CD4-positive, alpha-beta T cell treated with Interleukin-6 for 4 hours (primary cell): ENCODE measurements at regions not wholly inside any gene's neighbourhood (a gene's known extent, or its start where the extent isn't known, plus 50 kb on each side); places are given as distances from the start of the nearest gene placed in this dataset.
"Not testable (repeated sequence)": the region's sequence is repeated elsewhere in the genome, so short reads cannot be mapped to it uniquely, and the experiment has no call there.

Experiments
- DNase-seq: peaks from one replicate; pipeline ENCODE4 v3.0.0-alpha.2; 2020; ENCODE audit warnings: mixed read lengths

DNA sequence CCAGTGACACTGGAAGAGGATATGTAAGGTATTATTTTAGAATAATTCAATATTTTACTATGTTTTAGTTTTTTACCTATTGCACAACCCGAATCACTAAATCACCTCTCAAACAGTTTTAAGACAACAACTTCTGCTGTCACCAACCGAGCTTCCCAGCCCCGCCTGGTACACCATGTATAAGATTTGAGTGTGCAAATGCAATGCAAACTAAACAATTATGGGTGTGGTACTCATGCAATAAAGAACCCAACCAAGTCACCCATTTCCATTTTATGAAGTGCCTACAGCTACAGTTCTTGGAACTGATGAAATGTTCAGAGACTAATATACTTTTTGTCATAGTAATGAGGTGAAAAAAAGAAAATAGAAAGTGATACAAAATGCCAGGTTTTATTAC, 256.2 kb downstream of the TAFA4 start:
- no peak for DNase-seq

DNA sequence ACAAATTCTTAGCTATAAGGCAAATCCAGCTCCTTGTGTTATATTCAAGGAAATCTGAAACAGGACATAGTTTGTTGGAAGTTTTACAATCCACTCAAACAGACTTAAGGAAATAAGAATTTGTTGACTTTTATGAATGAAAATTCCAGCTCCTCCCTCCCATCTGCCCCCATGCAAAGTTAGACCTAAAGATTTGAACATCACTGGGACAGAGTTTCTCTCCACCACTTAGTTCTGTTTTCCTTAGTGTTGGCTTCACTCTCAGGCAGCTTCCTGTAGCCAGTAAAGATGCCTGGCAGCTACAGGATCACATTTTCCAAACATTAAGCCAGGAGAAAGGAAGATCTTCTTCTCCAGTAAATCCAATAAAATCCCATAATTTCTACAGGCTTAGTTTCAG, 265.0 kb downstream of the TAFA4 start:
- no peak for DNase-seq

GRCh38 chr3:68666429-68667136, 265.8 kb downstream of the TAFA4 start:
- DNase-seq = no peak

DNA sequence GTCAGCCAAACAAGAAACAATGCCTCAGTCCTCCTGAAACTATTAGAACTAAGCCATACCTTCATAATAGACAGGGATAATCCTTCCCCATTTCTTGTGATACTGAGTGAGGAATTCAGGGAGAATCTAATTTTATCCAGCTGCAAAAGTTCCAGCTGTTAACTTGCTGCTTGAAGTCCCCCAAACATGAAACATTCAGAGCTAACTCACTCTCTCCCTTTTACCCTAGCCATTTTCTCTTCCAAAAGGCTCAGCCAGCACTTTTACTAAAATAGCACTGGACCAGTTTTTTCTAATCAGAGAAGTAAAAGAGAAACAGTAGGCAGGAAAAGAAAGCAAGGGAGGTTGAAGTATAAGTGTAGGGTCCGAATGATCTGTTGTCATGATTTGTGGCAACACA, 268.1 kb downstream of the TAFA4 start:
- no peak for DNase-seq

DNA sequence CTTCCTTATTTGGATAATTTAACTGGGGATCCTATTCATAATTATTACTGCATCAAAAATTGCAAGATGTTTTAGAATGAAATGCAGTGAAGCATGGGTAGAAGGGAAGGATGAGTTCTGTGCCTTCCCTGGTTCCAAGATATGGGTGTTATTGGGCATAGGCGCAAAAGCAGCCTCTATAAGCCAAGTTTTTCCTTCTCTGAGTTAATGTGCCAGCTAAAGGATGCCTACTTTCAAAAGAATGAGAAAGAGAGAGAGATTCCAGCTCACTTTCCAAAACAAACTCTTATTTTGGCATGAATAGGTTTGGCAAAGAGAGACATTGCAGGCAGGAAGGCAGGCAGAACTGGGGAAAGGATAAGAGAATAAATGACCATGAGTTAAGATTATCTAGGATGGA, 270.2 kb downstream of the TAFA4 start:
- no peak for DNase-seq

- DNase-seq = not testable (repeated sequence)
Measured at GRCh38 chr3:68650657-68651056, 281.7 kb downstream of the TAFA4 start.

DNA sequence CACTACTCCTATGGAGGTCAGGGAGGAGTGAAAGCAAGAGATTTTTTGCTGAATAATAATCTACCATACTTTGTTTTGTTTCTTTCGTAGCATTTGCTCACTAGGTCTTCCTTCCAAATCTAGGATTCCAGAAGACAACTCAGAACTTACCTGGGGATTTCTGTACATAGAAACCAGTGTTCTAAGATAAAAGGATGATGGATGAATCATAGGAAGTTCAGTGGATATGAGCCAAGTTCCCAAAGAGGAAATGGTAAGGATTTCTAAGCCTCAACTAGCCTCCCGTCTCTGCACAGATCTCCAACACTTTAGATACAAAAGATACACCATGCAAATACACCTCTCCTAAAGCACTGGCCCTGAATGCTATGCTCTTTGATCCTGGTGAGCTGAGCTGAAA, 283.9 kb downstream of the TAFA4 start:
- DNase-seq = no peak

- no peak for DNase-seq
Measured at GRCh38 chr3:68631850-68632545, 300.3 kb downstream of the TAFA4 start.

DNA sequence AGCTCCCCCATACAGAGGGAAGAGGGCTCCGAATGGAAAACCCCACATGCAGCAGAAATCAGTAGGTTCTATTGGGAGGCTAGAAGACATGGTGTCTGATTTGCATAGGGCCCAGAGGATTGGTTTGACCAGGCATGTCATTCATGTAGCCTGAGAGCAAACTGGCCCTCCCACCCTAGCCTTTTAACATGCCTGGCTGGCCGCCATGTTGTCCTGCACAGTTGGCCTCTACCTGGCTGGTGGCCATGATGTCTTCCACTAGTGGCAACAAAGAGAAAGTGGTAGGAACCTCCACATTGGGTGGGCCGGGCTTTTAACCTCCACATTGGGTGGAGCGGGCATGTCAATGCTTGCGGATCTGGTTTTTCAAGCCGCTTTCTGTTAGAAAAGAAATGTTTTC, 312.1 kb downstream of the TAFA4 start:
- DNase-seq = no peak

DNA sequence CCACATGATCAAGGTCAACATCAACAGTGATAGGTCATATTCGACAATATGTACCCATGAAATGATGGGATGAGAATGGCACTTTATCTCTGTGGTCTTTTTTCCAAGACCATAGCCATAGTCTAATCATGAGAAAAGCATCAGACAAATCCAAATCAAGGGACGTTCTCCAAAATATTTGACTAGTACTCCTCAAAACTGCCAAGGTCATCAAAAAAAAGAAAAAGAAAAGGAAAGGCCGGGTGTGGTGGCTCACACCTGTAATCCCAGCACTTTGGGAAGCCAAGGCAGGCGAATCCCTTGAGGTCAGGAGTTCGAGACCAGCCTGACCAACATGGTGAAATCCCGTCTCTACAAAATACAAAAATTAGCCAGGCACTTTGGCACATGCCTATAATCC, 318.3 kb downstream of the TAFA4 start:
- DNase-seq = no peak

- no peak for DNase-seq
Measured at GRCh38 chr3:68571321-68571720, 361.0 kb downstream of the TAFA4 start.

DNA sequence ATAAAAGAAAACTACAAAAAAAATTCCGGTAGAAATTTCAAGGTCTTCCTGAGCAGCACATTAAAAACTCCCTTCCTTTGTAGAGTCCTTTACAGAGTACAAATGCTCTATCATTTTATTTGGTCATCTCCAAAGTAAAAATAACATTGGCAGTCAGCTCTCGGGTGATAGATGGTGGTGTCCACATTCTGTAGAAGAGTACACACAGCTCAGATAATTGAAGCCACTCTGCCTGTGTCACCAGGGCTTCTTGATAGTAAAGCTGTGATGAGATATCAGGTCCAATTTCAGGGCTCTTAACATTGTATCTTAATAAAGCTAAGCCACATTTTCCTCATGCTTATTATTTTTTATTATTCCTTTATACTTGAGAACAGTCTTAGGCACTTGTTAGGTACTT, 371.6 kb downstream of the TAFA4 start:
- DNase-seq = no peak

DNA sequence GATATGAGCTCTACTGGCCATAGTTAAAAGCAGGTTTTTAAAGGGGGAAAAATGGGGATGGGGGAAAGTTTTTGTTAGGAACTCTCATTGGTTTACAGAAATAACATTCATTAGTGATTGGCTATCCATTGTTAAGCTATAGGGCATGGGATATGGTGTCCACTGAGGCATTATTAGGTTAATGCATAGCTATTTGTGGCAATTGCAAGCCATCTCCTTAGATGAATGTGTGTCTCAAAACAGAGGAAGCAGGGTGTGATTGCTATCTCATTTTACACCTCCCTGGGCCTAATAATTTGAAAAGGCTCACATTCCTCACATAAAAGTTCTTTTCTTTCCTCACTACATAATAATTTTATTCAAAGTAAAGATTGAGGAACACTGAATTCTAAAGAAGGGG, 396.6 kb downstream of the TAFA4 start:
- DNase-seq = no peak

- no peak for DNase-seq
Measured at GRCh38 chr3:68523330-68523729, 409.0 kb downstream of the TAFA4 start.

GRCh38 chr3:68515237-68515636, 417.1 kb downstream of the TAFA4 start:
- no peak for DNase-seq

- no peak for DNase-seq
Measured at GRCh38 chr3:68504201-68504600, 428.1 kb downstream of the TAFA4 start.

DNA sequence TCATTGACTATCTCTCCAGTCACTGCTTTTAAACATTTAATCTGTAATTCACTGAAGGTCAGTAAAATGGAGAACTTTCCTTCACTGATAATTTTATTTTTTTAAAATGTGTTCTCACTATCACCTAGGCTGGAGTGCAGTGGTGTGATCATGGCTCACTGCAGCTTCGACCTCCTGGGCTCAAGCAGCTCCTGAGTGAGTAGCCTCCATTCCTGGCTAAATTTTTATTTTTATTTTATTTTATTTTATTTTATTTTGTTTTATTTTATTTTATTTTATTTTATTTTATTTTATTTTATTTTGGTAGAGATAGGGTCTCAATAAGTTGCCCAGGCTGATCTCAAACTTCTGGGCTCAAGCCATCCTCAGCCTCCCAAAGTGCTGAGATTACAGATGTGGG, 446.5 kb downstream of the TAFA4 start:
- DNase-seq = not testable (repeated sequence)

GRCh38 chr3:68485051-68485450, 447.3 kb downstream of the TAFA4 start:
- DNase-seq = no peak

GRCh38 chr3:68483601-68484000, 448.7 kb downstream of the TAFA4 start:
- no peak for DNase-seq

DNA sequence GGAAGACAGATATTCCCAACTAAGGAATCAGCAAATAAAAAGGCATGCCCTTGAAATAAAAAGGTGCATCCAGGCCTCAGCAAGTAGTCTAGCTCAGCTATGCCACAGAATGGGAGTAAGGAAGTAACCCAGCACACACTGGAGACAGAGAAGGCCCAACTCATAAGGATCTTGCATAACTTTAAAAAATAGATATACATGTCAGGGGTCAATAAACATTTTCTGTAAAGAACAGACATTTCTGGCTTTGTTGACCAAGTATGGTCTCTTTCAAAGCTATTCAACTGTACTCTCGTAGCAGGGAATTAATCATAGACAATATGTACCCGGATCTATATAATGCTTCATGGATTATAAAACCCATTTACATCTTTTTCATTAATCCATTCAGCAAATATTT, 449.3 kb downstream of the TAFA4 start:
- DNase-seq = no peak

- DNase-seq = no peak
Measured at GRCh38 chr3:68482565-68482964, 449.8 kb downstream of the TAFA4 start.

GRCh38 chr3:68479779-68480178, 452.6 kb downstream of the TAFA4 start:
- no peak for DNase-seq

DNA sequence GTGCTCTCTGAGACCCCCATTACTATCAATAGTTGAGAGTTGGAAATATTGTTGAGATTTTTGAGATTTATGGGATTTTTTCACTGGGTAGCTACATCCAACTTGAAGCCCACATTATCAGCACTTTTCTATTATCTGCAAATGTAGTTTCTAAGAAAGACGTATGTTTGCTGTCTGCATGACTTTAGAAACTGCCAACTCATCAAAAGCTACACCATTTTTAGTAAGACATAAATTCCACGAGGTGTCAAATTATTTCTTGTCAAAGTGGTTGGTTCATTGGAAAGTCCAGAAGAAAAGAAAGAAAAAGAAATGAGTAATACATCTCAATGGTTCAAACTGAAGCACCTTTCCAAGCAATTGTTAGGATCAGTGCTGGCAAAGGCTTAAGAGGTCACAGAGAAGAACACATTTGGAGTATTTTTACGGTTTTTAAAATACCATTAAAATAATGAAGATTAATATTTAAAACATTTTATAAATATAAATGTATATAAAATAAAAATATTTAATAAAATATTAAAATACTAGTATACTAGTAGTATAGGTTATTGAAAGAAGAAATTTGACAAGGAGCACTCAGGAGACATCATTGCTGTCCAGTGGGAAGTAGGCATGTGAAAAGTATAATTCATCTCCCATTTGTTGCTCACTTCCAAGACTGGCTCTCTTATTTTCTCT, 463.5 kb downstream of the TAFA4 start:
- no peak for DNase-seq

DNA sequence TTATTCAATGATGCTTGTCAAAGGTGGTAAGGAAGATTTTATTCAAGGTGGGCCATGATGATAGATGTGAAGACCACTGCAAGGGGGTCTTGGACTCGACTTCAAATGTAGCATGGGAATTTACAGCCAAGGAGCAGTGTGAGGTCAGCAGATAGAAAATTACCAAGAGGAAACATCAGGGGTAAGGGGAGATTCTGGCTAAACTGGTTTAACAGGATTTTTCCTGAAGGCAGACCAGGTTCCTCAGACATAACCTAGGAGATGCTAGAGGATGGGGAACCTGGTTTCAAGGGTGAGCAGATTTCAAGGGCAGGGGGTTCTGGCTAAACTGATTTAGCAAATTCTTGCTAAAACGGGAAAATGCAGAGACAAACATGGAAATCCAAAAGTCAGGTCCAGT, 464.9 kb downstream of the TAFA4 start:
- DNase-seq = no peak
